GDM1 (cell line): ENCODE measurements at regions not wholly inside any gene's neighbourhood (a gene's known extent, or its start where the extent isn't known, plus 50 kb on each side); places are given as distances from the start of the nearest gene placed in this dataset.
"Not testable (repeated sequence)": the region's sequence is repeated elsewhere in the genome, so short reads cannot be mapped to it uniquely, and the experiment has no call there.

ENCODE experiments used
- DNase-seq: peaks from one replicate; lab custom pipeline; 2025; lab: John Stamatoyannopoulos, UW

- DNase-seq = no peak
Measured at GRCh38 chr1:187838335-187839293, 1009.9 kb downstream of the PLA2G4A start.

GRCh38 chr1:187839873-187840272 is 1011.1 kb downstream of the PLA2G4A start:
- DNase-seq = no peak

GRCh38 chr1:187840557-187840956 is 1011.8 kb downstream of the PLA2G4A start:
- DNase-seq = no peak

GRCh38 chr1:187842406-187843165 is 1013.8 kb downstream of the PLA2G4A start:
- no peak for DNase-seq

- no peak for DNase-seq
Measured at GRCh38 chr1:187844313-187844712, 1015.6 kb downstream of the PLA2G4A start.

- no peak for DNase-seq
Measured at GRCh38 chr1:187847531-187847930, 1018.8 kb downstream of the PLA2G4A start.

- DNase-seq = no peak
Measured at GRCh38 chr1:187848321-187848720, 1019.6 kb downstream of the PLA2G4A start.

GRCh38 chr1:187850146-187850545 is 1021.4 kb downstream of the PLA2G4A start:
- not testable (repeated sequence) for DNase-seq

- DNase-seq = no peak
Measured at GRCh38 chr1:187853505-187853904, 1024.8 kb downstream of the PLA2G4A start.

- no peak for DNase-seq
Measured at GRCh38 chr1:187854457-187854856, 1025.7 kb downstream of the PLA2G4A start.

- DNase-seq = no peak
Measured at GRCh38 chr1:187862506-187862905, 1033.8 kb downstream of the PLA2G4A start.

GRCh38 chr1:187870552-187870951 is 1041.8 kb downstream of the PLA2G4A start:
- DNase-seq = no peak

GRCh38 chr1:187871177-187871845 is 1042.6 kb downstream of the PLA2G4A start:
- no peak for DNase-seq

GRCh38 chr1:187872550-187872949 is 1043.8 kb downstream of the PLA2G4A start:
- no peak for DNase-seq

GRCh38 chr1:187873126-187873525 is 1044.4 kb downstream of the PLA2G4A start:
- DNase-seq = no peak

GRCh38 chr1:187876775-187877174 is 1048.0 kb downstream of the PLA2G4A start:
- no peak for DNase-seq

- DNase-seq = no peak
Measured at GRCh38 chr1:187877220-187877619, 1048.5 kb downstream of the PLA2G4A start.

- DNase-seq = no peak
Measured at GRCh38 chr1:187878883-187879282, 1050.1 kb downstream of the PLA2G4A start.

GRCh38 chr1:187883356-187883755 is 1054.6 kb downstream of the PLA2G4A start:
- DNase-seq = no peak

- no peak for DNase-seq
Measured at GRCh38 chr1:187891993-187892682, 1063.4 kb downstream of the PLA2G4A start.

GRCh38 chr1:187892683-187893039 is 1063.9 kb downstream of the PLA2G4A start:
- DNase-seq = no peak

GRCh38 chr1:187893471-187893870 is 1064.7 kb downstream of the PLA2G4A start:
- DNase-seq = no peak
